NB4 (cell line): ENCODE measurements at regions not wholly inside any gene's neighbourhood (a gene's known extent, or its start where the extent isn't known, plus 50 kb on each side); places are given as distances from the start of the nearest gene placed in this dataset.

Source experiments
- DNase-seq: peaks from one replicate; pipeline ENCODE4 v3.0.0; 2010; ENCODE audit warnings: low read depth
- H3K4me3 ChIP-seq: one replicate; pipeline ENCODE4 v1.5.1; 2011; ENCODE audit warnings: mild to moderate bottlenecking, low read depth, low read length, moderate library complexity
- MAX ChIP-seq: IDR thresholded peaks from 2 replicates; pipeline ENCODE4 v1.6.1; 2011; ENCODE audit warnings: low read depth, low read length
- MYC ChIP-seq: IDR thresholded peaks from 2 replicates; pipeline ENCODE4 v1.6.1; 2011; ENCODE audit warnings: low read depth, low read length
- POLR2A ChIP-seq: IDR thresholded peaks from 2 replicates; pipeline ENCODE4 v1.6.1; 2011; ENCODE audit warnings: mild to moderate bottlenecking; ENCODE audit not compliant: insufficient read length; ENCODE audit errors: extremely low read depth
- TF ChIP-seq, protein P1 (sequence below): IDR thresholded peaks from one replicate; pipeline ENCODE4 v1.5.1; 2012; ENCODE audit warnings: low read depth, low read length

GRCh38 chr2:196307775-196308305, 136.5 kb upstream of the STK17B start:
- H3K4me3 ChIP-seq: no peak overlapping the region
- TF ChIP-seq MAX: no peak
- no peak for TF ChIP-seq POLR2A
- DNase-seq: no peak

DNA sequence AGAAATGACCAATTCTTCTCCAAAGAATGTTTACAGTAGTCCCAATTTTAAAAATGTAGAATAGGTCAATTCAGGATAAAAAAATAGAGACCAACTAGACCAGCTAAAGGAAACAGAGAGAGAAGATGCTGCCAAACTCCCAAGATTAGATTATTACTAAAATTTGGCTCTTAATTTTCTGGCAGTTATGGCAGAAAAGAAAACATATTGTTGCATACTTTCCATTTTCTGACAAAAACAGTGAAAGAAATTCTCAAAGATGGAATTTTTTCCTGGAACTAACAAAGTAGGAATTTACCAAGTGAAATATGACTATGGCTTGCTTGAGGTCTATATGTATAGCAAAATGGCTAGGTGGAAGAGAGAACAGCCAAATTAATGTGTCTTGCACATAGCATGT, 138.3 kb upstream of the STK17B start:
- no peak for TF ChIP-seq MAX
- no peak for DNase-seq
- no peak overlapping the region for H3K4me3 ChIP-seq

- DNase-seq: no peak
- no peak for TF ChIP-seq POLR2A
- TF ChIP-seq MAX: no peak
- no peak for TF ChIP-seq MYC
- TF ChIP-seq, protein P1, sequence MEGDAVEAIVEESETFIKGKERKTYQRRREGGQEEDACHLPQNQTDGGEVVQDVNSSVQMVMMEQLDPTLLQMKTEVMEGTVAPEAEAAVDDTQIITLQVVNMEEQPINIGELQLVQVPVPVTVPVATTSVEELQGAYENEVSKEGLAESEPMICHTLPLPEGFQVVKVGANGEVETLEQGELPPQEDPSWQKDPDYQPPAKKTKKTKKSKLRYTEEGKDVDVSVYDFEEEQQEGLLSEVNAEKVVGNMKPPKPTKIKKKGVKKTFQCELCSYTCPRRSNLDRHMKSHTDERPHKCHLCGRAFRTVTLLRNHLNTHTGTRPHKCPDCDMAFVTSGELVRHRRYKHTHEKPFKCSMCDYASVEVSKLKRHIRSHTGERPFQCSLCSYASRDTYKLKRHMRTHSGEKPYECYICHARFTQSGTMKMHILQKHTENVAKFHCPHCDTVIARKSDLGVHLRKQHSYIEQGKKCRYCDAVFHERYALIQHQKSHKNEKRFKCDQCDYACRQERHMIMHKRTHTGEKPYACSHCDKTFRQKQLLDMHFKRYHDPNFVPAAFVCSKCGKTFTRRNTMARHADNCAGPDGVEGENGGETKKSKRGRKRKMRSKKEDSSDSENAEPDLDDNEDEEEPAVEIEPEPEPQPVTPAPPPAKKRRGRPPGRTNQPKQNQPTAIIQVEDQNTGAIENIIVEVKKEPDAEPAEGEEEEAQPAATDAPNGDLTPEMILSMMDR: no peak
These were observed 142.8 kb upstream of the STK17B start for GRCh38 chr2:196314157-196314556.

DNA sequence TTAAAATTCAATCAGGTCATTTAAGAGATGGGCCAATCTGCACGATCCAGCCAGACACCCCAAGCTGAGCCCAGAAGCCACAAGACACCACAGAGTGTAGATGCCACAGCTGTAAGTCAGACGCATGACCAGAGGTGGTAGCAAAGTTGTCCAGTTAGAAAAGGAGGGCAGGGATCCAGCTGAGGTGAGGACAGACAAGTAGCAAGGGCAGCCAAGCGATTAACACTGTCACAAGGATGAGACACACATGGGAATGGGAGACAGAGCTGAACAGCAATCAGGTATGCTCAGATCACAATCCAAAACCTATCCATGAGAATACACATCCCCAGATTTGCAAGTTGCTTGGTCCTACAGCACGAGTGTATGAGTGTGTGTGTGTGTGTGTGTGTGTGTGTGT, 143.4 kb upstream of the STK17B start:
- TF ChIP-seq, protein P1: no peak
- no peak for TF ChIP-seq POLR2A
- no peak for TF ChIP-seq MYC
- TF ChIP-seq MAX: no peak
- no peak for DNase-seq
- H3K4me3 ChIP-seq: no peak overlapping the region

More at GRCh38 chr2:196314157-196314556, 142.8 kb upstream of the STK17B start:
- H3K4me3 ChIP-seq: no peak overlapping the region

DNA sequence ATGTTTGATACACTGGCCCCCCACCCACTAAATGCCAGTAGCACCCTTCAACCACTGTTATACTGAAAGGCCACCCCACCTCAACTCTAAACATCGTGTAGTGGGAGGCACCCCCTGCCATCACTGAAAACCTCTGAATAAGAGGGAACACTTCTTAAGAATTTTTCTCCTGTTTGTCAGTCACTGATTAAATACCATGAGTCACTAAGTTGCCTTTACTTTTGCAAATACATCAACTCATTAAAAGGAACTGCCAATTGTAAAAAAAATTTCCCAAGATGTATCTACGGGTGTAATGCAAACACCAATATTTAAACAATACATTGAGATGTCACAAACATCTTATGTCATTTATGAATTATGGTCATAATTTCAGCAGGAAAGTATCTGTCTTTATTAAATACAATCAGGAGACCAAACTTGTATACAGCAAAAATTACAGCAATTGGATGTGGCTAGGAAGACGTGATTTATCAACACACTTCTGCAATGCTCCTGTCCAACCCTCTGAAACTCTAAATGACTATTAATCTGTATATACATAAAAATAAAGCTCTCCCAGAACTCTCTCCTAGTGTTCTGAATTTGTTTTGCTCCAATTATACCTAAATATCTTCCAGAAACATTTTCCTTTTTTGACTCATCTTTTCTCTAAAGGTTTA, 144.1 kb upstream of the STK17B start:
- TF ChIP-seq, protein P1: no peak
- no peak for TF ChIP-seq MYC
- no peak for DNase-seq
- H3K4me3 ChIP-seq: no peak overlapping the region

GRCh38 chr2:196316050-196316430, 144.7 kb upstream of the STK17B start:
- H3K4me3 ChIP-seq: no peak overlapping the region
- DNase-seq: no peak
- TF ChIP-seq MAX (no peak), POLR2A (no peak), MYC (no peak)
- TF ChIP-seq, protein P1: no peak
